Activated CD8-positive, alpha-beta T cell treated with anti-CD3 and anti-CD28 coated beads for 36 hours (primary cell): ENCODE measurements at regions not wholly inside any gene's neighbourhood (a gene's known extent, or its start where the extent isn't known, plus 50 kb on each side); places are given as distances from the start of the nearest gene placed in this dataset.

Experiments
- ATAC-seq: fragments of 200-7000 bp; cut with Tn5 transposase; one replicate; pipeline ENCODE4 v1.10.0; 2021; ENCODE audit warnings: mild to moderate bottlenecking, moderate library complexity
- CTCF ChIA-PET: fragments of 350-600 bp; sonication (Branson Sonifier 250); formaldehyde crosslinking; loops from one replicate; lab custom pipeline; 2021; ENCODE audit warnings: antibody characterized with exemption; lab: Charles Lee
- POLR2A ChIA-PET: fragments of 350-600 bp; sonication (Branson Sonifier 250); formaldehyde crosslinking; loops from one replicate; lab custom pipeline; 2021; ENCODE audit warnings: antibody characterized with exemption; lab: Charles Lee
- DNase-seq: peaks from one replicate; pipeline ENCODE4 v3.0.0-alpha.2; 2020
- H3K27ac Mint-ChIP-seq: one replicate; pipeline ENCODE4 v1.8.0; 2021; ENCODE audit warnings: mild to moderate bottlenecking, mixed read lengths
- H3K27me3 Mint-ChIP-seq: one replicate; pipeline ENCODE4 v1.8.0; 2021; ENCODE audit warnings: mixed read lengths
- H3K36me3 Mint-ChIP-seq: one replicate; pipeline ENCODE4 v1.8.0; 2021; ENCODE audit warnings: low read depth, mixed read lengths
- H3K4me1 Mint-ChIP-seq: one replicate; pipeline ENCODE4 v1.8.0; 2021; ENCODE audit warnings: low read depth, mixed read lengths
- H3K4me3 Mint-ChIP-seq: one replicate; pipeline ENCODE4 v1.8.0; 2021; ENCODE audit warnings: mild to moderate bottlenecking, moderate library complexity, mixed read lengths
- H3K9me3 Mint-ChIP-seq: one replicate; pipeline ENCODE4 v1.8.0; 2021; ENCODE audit warnings: mixed read lengths
- intact Hi-C: fragments of 100-400 bp; cut with micrococcal nuclease; formaldehyde crosslinking; loops from one replicate; pipeline ENCODE4 v1.10.0; 2022
- TF ChIP-seq, protein P1 (sequence below): fragments of 200-600 bp; IDR thresholded peaks from one replicate; pipeline ENCODE4 v1.8.0; 2022; ENCODE audit warnings: antibody characterized with exemption, mild to moderate bottlenecking

DNA sequence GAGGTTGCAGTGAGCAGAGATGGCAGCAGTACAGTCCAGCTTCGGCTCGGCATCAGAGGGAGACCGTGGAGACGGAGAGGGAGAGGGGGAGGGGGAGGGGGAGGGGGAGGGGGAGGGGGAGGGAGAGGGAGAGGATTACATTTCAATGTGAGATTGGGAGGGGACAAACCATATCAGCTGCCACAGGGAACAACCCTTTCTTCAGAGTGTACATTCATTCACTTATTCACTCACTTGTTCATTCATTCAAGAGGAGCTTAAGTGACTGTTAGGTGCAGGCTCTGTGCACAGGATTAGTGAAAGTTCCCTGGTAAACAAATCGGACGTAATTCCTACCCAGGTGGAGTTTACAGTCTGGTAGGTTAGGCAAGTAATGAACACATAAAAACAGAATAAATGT lies 65.6 kb upstream of the MEDAG start:
- Mint-ChIP-seq H3K4me3 (no peak overlapping the region), H3K9me3 (no peaks in the 10 kb centered on the region), H3K4me1 (peaks cover 1% of the 10 kb centered on the region), H3K36me3 (no peaks in the 10 kb centered on the region), H3K27me3 (peaks cover 4% of the 10 kb centered on the region), H3K27ac (no peak overlapping the region)
- DNase-seq (no peak), ATAC-seq (no peak)
- TF ChIP-seq, protein P1, sequence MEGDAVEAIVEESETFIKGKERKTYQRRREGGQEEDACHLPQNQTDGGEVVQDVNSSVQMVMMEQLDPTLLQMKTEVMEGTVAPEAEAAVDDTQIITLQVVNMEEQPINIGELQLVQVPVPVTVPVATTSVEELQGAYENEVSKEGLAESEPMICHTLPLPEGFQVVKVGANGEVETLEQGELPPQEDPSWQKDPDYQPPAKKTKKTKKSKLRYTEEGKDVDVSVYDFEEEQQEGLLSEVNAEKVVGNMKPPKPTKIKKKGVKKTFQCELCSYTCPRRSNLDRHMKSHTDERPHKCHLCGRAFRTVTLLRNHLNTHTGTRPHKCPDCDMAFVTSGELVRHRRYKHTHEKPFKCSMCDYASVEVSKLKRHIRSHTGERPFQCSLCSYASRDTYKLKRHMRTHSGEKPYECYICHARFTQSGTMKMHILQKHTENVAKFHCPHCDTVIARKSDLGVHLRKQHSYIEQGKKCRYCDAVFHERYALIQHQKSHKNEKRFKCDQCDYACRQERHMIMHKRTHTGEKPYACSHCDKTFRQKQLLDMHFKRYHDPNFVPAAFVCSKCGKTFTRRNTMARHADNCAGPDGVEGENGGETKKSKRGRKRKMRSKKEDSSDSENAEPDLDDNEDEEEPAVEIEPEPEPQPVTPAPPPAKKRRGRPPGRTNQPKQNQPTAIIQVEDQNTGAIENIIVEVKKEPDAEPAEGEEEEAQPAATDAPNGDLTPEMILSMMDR, result no peak
- intact Hi-C loops, result no loop called here
- POLR2A ChIA-PET, result no interaction called here
- CTCF ChIA-PET, result no interaction called here

DNA sequence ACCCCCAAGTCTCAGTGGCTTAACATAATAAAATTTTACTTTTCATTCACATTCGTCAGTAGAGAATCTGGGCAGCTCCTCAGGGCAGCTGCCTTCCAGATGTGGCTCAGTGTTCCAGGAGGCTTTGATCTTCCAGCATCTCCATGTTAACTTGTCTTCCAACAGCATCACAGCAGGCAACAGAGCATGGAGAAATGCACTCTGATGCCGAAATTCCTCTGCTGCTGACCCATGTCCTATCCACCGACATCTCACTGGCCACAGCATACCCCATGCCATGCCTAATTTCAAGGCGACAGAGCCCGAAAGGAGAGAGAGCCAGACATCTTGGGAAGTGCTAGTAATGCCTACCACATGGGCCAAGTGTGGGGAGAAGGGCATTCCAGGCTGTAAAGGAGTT lies 64.9 kb upstream of the MEDAG start:
- Mint-ChIP-seq H3K4me3 (no peak overlapping the region), H3K27ac (no peak overlapping the region), H3K27me3 (peaks cover 1% of the 10 kb centered on the region), H3K9me3 (no peaks in the 10 kb centered on the region), H3K36me3 (no peaks in the 10 kb centered on the region), H3K4me1 (peaks cover 3% of the 10 kb centered on the region)
- intact Hi-C loops, result no loop called here
- no peak for DNase-seq
- POLR2A ChIA-PET, result no interaction called here
- ATAC-seq, result no peak
- TF ChIP-seq, protein P1, result no peak
- CTCF ChIA-PET, result no interaction called here

DNA sequence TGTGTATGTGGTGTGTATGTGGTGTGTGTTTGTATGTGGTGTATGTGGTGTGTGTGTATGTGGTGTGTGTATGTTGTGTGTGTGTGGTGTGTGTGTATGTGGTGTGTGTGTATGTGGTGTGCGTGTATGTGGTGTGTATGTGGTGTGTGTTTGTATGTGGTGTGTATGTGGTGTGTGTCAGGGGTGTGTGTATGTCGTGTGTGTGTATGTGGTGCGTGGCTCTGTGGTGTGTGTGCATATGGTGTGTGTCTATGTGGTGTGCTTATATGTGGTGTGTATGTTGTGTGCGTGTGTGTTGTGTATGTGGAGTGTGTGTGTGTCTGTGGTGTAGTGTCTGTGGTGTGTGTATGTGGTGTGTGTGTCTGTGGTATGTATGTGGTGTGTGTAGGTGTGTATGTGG lies 62.5 kb upstream of the MEDAG start:
- ChIA-PET CTCF (no interaction called here), POLR2A (no interaction called here)
- intact Hi-C loops, result no loop called here
- TF ChIP-seq, protein P1, result no peak
- Mint-ChIP-seq H3K9me3 (no peaks in the 10 kb centered on the region), H3K4me1 (peaks cover 12% of the 10 kb centered on the region), H3K27me3 (no peaks in the 10 kb centered on the region), H3K4me3 (no peak overlapping the region), H3K27ac (no peak overlapping the region), H3K36me3 (no peaks in the 10 kb centered on the region)
- DNase-seq (no peak), ATAC-seq (no peak)

DNA sequence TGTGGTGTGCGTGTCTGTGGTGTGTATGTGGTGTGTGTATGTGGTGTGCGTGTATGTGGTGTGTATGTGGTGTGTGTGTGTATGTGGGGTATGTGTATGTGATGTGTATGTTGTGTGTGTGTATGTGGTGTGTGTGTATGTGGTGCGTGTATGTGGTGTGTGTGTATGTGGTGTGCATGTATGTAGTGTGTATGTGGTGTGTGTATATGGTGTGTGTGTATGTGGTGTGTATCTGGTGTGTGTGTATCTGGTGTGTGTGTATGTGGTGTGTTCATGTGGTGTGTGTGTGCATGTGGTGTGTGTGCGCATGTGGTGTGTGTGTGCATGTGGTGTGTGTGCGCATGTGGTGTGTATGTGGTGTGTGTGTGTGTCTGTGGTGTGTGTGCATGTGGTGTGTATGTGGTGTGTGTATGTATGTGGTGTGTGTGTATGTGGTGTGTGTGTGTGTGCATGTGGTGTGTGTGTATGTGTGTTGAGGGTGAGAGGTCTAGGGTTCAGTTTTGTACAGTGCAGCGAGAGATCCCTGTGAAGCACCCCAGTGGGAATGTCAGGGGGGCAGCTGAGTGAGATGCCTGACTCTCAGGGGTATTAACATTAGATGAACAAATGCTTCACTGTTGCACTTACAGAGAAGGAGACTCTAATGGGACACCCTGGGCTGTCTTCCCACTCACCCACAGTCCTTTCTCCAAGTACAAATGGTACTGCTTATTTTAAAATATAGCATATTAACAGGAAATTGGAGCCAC lies 61.3 kb upstream of the MEDAG start:
- DNase-seq, result no peak
- H3K36me3 Mint-ChIP-seq, result no peaks in the 10 kb centered on the region
- POLR2A ChIA-PET, result no interaction called here

More for the DNA sequence above, 61.3 kb upstream of the MEDAG start:
- CTCF ChIA-PET, result no interaction called here
- Mint-ChIP-seq H3K27ac (no peak overlapping the region), H3K27me3 (no peaks in the 10 kb centered on the region), H3K4me3 (no peak overlapping the region), H3K4me1 (peaks cover 12% of the 10 kb centered on the region), H3K9me3 (no peaks in the 10 kb centered on the region)
- ATAC-seq, result no peak
- intact Hi-C loops, result no loop called here
- TF ChIP-seq, protein P1, result no peak
